OCI-LY7 (cell line): ENCODE measurements at regions not wholly inside any gene's neighbourhood (a gene's known extent, or its start where the extent isn't known, plus 50 kb on each side); places are given as distances from the start of the nearest gene placed in this dataset.

Experiments
- BruUV-seq: library from RNA; stranded (reverse); fragments of 400-500 nt; replicated peaks from 2 replicates; lab custom pipeline; 2021; lab: Mats Ljungman, UMichigan
- CTCF ChIA-PET: fragments of 300-600 bp; sonication (Branson Sonifier 250); formaldehyde crosslinking; loops from one replicate; lab custom pipeline; 2022; ENCODE audit warnings: antibody characterized with exemption; ENCODE audit not compliant: unreplicated experiment; lab: Charles Lee
- POLR2A ChIA-PET: fragments of 300-600 bp; sonication (Branson Sonifier 250); formaldehyde crosslinking; loops from one replicate; lab custom pipeline; 2022; ENCODE audit warnings: antibody characterized with exemption; lab: Charles Lee
- DNase-seq: peaks from one replicate; pipeline ENCODE4 v3.0.0-alpha.2; 2015; ENCODE audit warnings: low spot score
- H2AFZ ChIP-seq: fragments of 200-600 bp; sonication (generic), shearing (Covaris generic); 2 replicates; pipeline ENCODE4 v1.6.1; 2014; ENCODE audit warnings: mild to moderate bottlenecking, antibody characterized with exemption, low read length, moderate library complexity
- H3K27ac ChIP-seq: fragments of 200-600 bp; sonication (generic); 2 replicates; pipeline ENCODE4 v1.5.1; 2014; ENCODE audit warnings: mixed run types, low read depth, mild to moderate bottlenecking, moderate library complexity, low read length, inconsistent platforms; ENCODE audit not compliant: poor library complexity, severe bottlenecking
- H3K36me3 ChIP-seq: fragments of 200-600 bp; sonication (generic); 2 replicates; pipeline ENCODE4 v1.6.1; 2014; ENCODE audit warnings: mild to moderate bottlenecking, antibody characterized with exemption, low read length, moderate library complexity, mixed read lengths; ENCODE audit not compliant: insufficient read depth
- H3K4me1 ChIP-seq: fragments of 200-600 bp; sonication (generic); 2 replicates; pipeline ENCODE4 v1.5.1; 2014; ENCODE audit warnings: mild to moderate bottlenecking, low read length; ENCODE audit not compliant: insufficient read depth, poor library complexity, severe bottlenecking
- H3K4me2 ChIP-seq: fragments of 200-600 bp; sonication (generic); 2 replicates; pipeline ENCODE4 v1.6.1; 2014; ENCODE audit warnings: mild to moderate bottlenecking, low read length
- H3K4me3 ChIP-seq: fragments of 200-600 bp; sonication (generic); 2 replicates; pipeline ENCODE4 v1.5.1; 2014; ENCODE audit warnings: mild to moderate bottlenecking, low read depth, low read length; ENCODE audit not compliant: poor library complexity, severe bottlenecking
- H3K79me2 ChIP-seq: fragments of 200-600 bp; sonication (generic); 2 replicates; pipeline ENCODE4 v1.6.1; 2016; ENCODE audit warnings: low read depth, mild to moderate bottlenecking, low read length, moderate library complexity, mixed read lengths; ENCODE audit not compliant: insufficient read depth
- H3K9me2 ChIP-seq: fragments of 200-600 bp; sonication (generic); 2 replicates; pipeline ENCODE4 v1.6.1; 2016; ENCODE audit warnings: mild to moderate bottlenecking, low read length, mixed read lengths; ENCODE audit not compliant: insufficient read depth
- H3K9me3 ChIP-seq: fragments of 200-600 bp; sonication (generic); 2 replicates; pipeline ENCODE4 v1.6.1; 2014; ENCODE audit warnings: mild to moderate bottlenecking, mixed run types, low read length, mixed read lengths
- H4K20me1 ChIP-seq: fragments of 200-600 bp; sonication (generic); 2 replicates; pipeline ENCODE4 v1.6.1; 2014; ENCODE audit warnings: mild to moderate bottlenecking, antibody characterized with exemption, low read length, moderate library complexity, mixed read lengths; ENCODE audit not compliant: insufficient read depth
- CTCF ChIP-seq: fragments of 200-600 bp; sonication (generic); conservative IDR thresholded peaks from 2 replicates; pipeline ENCODE4 v1.5.1; 2014; ENCODE audit warnings: mild to moderate bottlenecking, antibody characterized with exemption, low read length, moderate library complexity, mixed read lengths
- EZH2phosphoT487 ChIP-seq: fragments of 200-600 bp; sonication (generic); IDR thresholded peaks from 2 replicates; pipeline ENCODE4 v1.6.1; 2018; ENCODE audit warnings: low read depth, borderline replicate concordance, mild to moderate bottlenecking, mixed run types, antibody characterized with exemption, low read length, moderate library complexity, mixed read lengths
- intact Hi-C: fragments of 100-400 bp; cut with micrococcal nuclease; formaldehyde crosslinking; loops from one replicate; pipeline ENCODE4 v1.10.0; 2022; ENCODE audit not compliant: unreplicated experiment

DNA sequence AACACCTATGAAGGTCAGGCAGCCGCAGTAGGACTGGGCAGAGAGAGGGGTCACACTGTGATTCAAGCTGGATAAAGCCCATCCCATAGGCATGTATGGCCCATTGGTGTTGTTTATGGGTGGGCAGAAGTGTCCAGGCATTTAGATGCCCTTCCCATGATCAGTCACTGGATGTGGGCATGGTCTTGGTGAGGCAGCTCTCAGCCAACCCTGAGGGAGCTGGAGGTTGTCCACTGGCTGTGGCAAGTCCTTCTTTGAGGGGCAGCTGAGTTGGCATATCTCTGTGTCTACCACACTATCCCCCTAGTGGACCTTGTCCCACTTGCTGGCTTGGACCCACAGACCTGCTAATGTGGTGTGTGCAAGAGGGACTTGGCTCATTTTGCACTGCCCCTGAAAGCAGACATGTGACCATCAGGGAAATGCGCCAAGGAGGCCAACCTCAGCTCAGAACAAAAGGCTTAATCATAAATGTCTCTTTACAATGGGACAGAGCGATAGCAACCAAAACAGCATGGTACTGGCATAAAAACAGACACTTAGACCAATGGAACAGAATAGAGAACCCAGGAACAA lies 82.0 kb downstream of the TMEM17 start:
- no peak for DNase-seq
- intact Hi-C loops: no loop called here
- no peaks in the 10 kb centered on the region for H3K79me2 ChIP-seq
- no peak overlapping the region for H2AFZ ChIP-seq
- no peak overlapping the region for H3K4me3 ChIP-seq
- TF ChIP-seq EZH2phosphoT487 (no peak), CTCF (no peak)
- POLR2A ChIA-PET: no interaction called here
- H3K27ac ChIP-seq: no peak overlapping the region
- no peaks in the 10 kb centered on the region for H4K20me1 ChIP-seq
- H3K4me2 ChIP-seq: no peak overlapping the region
- CTCF ChIA-PET: no interaction called here
- no peaks in the 10 kb centered on the region for H3K4me1 ChIP-seq
- no peaks in the 10 kb centered on the region for H3K36me3 ChIP-seq
- H3K9me3 ChIP-seq: no peaks in the 10 kb centered on the region
- no peaks in the 10 kb centered on the region for H3K9me2 ChIP-seq
- BruUV-seq: no TSS peak

GRCh38 chr2:62423235-62423634 lies 82.8 kb downstream of the TMEM17 start:
- H3K36me3 ChIP-seq: no peaks in the 10 kb centered on the region

More at GRCh38 chr2:62423235-62423634, 82.8 kb downstream of the TMEM17 start:
- ChIA-PET CTCF (no interaction called here), POLR2A (no interaction called here)
- no TSS peak for BruUV-seq
- intact Hi-C loops: no loop called here
- no peak for DNase-seq
- Histone ChIP-seq H3K9me3 (no peaks in the 10 kb centered on the region), H3K79me2 (no peaks in the 10 kb centered on the region), H3K4me1 (no peaks in the 10 kb centered on the region), H3K9me2 (no peaks in the 10 kb centered on the region), H3K4me2 (no peak overlapping the region), H2AFZ (no peak overlapping the region), H4K20me1 (no peaks in the 10 kb centered on the region), H3K27ac (no peak overlapping the region), H3K4me3 (no peak overlapping the region)
- TF ChIP-seq CTCF: peak; percentile 21; the same call in 1 of the 2 replicates
- no peak for TF ChIP-seq EZH2phosphoT487
